ENCODE measurements at regions not wholly inside any gene's neighbourhood (a gene's known extent, or its start where the extent isn't known, plus 50 kb on each side); places are given as distances from the start of the nearest gene placed in this dataset.

GRCh38 chr10:130388746-130389145, 252.6 kb downstream of the GLRX3 start:
- no peak for TF ChIP-seq GATA3 (IDR thresholded peaks at IDR 0.05; ENCODE audit: low read depth, low read length)
- TF ChIP-seq GATA2 (IDR thresholded peaks at IDR 0.05; ENCODE audit: low read depth, low read length), result no peak

Measured in SH-SY5Y (cell line).